Muscle of leg (tissue), 3 donors: ENCODE measurements at regions not wholly inside any gene's neighbourhood (a gene's known extent, or its start where the extent isn't known, plus 50 kb on each side); places are given as distances from the start of the nearest gene placed in this dataset.
A peak's percentile ranks its signal among the peaks of the same experiment; 100 is the strongest.

Experiments used
- DNase-seq: peaks from one replicate; pipeline ENCODE4 v3.0.0; 2013
- H3K27ac ChIP-seq: one replicate; pipeline ENCODE4 v1.5.1; 2013; ENCODE audit warnings: mild to moderate bottlenecking, low read length, control low read depth
- H3K27me3 ChIP-seq: one replicate; pipeline ENCODE4 v1.6.1; 2013; ENCODE audit warnings: low read length; ENCODE audit not compliant: control insufficient read depth, insufficient read depth
- H3K36me3 ChIP-seq: one replicate; pipeline ENCODE4 v1.6.1; 2013; ENCODE audit warnings: low read length; ENCODE audit not compliant: control insufficient read depth, insufficient read depth
- H3K4me1 ChIP-seq: one replicate; pipeline ENCODE4 v1.6.1; 2013; ENCODE audit warnings: low read length; ENCODE audit not compliant: control insufficient read depth, insufficient read depth
- H3K4me3 ChIP-seq: one replicate; pipeline ENCODE4 v1.5.1; 2013; ENCODE audit warnings: low read length, control low read depth
- H3K9me3 ChIP-seq: replicated peaks from 2 replicates; pipeline ENCODE4 v1.6.1; 2013; ENCODE audit warnings: low read depth, low read length; ENCODE audit not compliant: control insufficient read depth
- WGBS: methylation state at CpG from one replicate; pipeline ENCODE4 v1.1.5; 2013; ENCODE audit warnings: missing lambda C conversion rate; ENCODE audit not compliant: insufficient coverage; 5-methylcytosine and 5-hydroxymethylcytosine counted together

DNA sequence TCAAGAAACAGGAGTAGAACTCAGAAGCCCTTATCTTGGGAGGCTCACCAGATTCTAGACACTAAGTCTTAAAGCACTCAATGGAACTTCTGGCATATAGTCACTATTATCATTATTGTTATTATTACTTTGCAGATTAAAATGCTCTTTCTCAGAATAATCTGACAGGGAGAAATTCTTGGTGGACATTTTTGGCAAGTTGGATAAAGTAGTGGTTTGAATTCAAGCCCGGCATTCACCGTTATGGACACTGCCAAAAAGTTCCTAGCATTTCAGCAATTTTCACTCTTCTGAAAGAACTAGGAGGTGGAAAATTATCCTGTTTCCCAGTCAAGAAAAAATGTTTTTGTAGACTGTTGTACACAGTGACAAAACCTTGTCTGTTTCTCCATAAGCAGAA lies 179.6 kb upstream of the ISX start:
- WGBS = no CpG with 5 or more reads among the region's 2 CpGs
- Histone ChIP-seq H3K27ac (no peak overlapping the region), H3K36me3 (no peaks in the 10 kb centered on the region), H3K9me3 (peaks cover 7% of the 10 kb centered on the region), H3K27me3 (no peaks in the 10 kb centered on the region), H3K4me1 (no peaks in the 10 kb centered on the region), H3K4me3 (no peak overlapping the region)
- DNase-seq = peak; percentile 5

DNA sequence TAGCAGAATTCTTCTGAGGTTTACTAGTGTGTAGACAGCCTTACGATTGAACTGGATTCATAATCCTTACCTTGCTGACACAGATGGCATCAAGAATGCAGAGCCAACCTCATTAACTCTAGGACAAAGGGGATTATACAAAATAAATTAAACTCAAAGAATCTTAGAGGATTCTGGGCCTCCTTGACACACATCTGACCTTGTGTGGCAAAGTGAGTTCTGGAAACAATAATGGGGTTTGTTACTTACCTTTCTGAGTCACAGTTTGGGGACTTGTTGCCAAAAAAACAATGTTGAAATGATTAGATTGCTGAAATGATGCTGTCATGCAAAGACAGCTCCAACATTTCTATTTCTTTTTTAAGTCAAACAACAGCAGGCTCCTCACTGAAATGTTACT lies 179.1 kb upstream of the ISX start:
- no peak overlapping the region for H3K4me3 ChIP-seq
- no CpG with 5 or more reads among the region's 1 CpG for WGBS
- H3K27me3 ChIP-seq = no peaks in the 10 kb centered on the region
- no peaks in the 10 kb centered on the region for H3K36me3 ChIP-seq
- no peaks in the 10 kb centered on the region for H3K4me1 ChIP-seq
- H3K9me3 ChIP-seq = peaks cover 7% of the 10 kb centered on the region
- DNase-seq = peak; percentile 5
- no peak overlapping the region for H3K27ac ChIP-seq

DNA sequence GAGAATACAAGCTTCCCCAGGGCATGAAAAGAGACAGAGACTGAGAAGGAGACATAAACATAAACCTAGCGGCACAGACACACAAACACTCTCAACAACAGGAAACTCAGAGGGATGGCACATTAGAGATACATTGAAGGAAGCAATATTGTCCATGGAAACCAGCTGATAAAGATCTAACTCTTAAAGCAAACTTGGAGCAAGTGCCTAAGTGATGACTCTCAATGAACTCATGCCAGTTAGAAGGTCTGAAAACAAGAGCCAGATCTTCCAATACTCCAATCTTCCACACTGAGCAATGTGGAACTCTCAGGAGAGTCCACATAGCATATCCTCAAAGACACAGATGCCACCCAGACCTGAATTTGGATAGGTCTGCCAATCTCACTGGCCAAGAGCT lies 168.8 kb upstream of the ISX start:
- Histone ChIP-seq H3K9me3 (no peaks in the 10 kb centered on the region), H3K4me1 (no peaks in the 10 kb centered on the region), H3K4me3 (no peak overlapping the region), H3K27me3 (no peaks in the 10 kb centered on the region), H3K27ac (no peak overlapping the region), H3K36me3 (no peaks in the 10 kb centered on the region)
- no peak for DNase-seq
- no CpG with 5 or more reads among the region's 1 CpG for WGBS

DNA sequence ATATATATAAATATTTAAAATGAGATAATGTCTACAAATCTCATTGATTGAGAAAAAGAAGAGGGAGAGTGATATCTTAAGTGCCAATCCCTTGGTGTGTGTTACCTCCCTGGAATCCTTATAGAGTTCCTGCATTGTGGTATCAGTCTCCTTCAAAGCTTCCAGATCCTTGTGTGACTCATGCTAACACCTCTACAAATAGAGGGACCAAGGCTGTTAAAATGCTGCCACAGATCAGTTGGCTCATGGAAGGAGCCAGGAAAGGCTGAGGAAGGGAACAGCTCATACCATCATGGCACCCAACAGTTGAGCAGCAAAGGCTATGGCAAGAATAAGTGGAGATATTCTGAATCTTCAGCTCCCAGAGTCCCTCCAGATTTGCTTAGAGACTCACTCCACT lies 163.6 kb upstream of the ISX start:
- Histone ChIP-seq H3K27ac (no peak overlapping the region), H3K36me3 (no peaks in the 10 kb centered on the region), H3K9me3 (no peaks in the 10 kb centered on the region), H3K4me1 (no peaks in the 10 kb centered on the region), H3K27me3 (no peaks in the 10 kb centered on the region), H3K4me3 (no peak overlapping the region)
- no peak for DNase-seq

DNA sequence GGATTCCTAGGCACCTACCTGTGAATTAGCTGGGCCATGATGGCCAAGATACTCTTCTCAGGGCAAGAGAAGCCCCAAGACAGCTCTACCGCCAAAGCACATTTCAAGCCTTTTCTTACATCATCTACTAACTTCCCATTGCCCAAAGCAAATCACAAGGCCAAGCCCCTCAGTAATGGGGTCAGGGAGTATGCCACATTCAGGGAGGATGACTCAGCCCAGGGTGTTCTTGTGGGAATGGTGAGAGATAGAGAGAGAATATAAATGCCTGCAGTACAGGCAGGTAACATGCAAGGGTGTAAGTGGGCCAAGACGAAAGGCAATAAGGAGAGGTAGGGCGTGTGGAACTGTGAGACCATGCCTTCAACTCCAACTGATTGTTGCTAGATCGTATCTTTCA lies 162.5 kb upstream of the ISX start:
- DNase-seq = no peak
- Histone ChIP-seq H3K27ac (no peak overlapping the region), H3K4me3 (no peak overlapping the region), H3K9me3 (no peaks in the 10 kb centered on the region), H3K36me3 (no peaks in the 10 kb centered on the region), H3K27me3 (no peaks in the 10 kb centered on the region), H3K4me1 (no peaks in the 10 kb centered on the region)
- 92% methylated on average over 2 of the region's 4 CpGs for WGBS

DNA sequence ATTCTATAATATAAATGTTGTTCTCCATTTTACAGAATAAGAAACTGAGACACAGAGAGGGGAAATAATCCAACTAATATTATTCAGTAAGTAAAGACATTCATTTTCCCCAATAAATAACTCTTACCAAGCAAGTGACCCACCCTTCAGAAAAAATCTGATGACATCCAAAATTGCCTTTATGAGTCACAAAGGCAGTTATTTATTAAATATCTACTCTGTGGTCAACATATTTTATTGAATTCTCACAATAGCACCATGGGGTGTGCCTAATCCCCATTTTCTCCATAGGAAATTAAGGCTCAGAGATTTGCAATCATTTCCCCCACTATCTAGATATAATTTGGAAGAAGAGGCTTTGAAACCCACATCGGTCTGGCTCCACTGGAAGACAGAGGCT lies 161.5 kb upstream of the ISX start:
- no peak for DNase-seq
- H3K4me3 ChIP-seq = no peak overlapping the region
- no peak overlapping the region for H3K27ac ChIP-seq
- H3K4me1 ChIP-seq = no peaks in the 10 kb centered on the region
- no peaks in the 10 kb centered on the region for H3K27me3 ChIP-seq
- no CpG with 5 or more reads among the region's 1 CpG for WGBS
- no peaks in the 10 kb centered on the region for H3K36me3 ChIP-seq
- no peaks in the 10 kb centered on the region for H3K9me3 ChIP-seq

DNA sequence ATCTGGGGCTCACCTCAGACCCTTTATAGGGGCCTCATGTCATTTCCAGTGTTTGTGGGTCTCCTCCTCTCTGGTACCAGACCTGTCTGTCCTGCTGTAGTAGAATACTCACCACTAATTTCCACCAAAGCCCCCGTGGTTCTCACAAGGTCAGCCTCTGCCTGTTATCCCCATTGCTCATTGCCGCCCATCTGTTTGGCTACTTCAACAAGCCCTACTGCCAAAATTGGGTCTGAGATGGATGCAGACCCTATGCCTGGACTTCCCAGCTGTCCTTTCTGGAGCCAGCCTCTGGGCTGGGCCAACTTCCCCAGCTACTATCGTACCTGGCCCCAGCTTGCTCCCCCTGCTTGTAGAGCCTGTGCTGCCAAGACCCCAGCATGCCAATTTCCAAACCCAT lies 152.1 kb upstream of the ISX start:
- Histone ChIP-seq H3K4me3 (no peak overlapping the region), H3K36me3 (no peaks in the 10 kb centered on the region), H3K27me3 (peaks cover 2% of the 10 kb centered on the region), H3K27ac (no peak overlapping the region), H3K9me3 (no peaks in the 10 kb centered on the region), H3K4me1 (peaks cover 13% of the 10 kb centered on the region)
- 28% methylated on average over 2 of the region's 3 CpGs for WGBS
- peak; percentile 73 for DNase-seq

DNA sequence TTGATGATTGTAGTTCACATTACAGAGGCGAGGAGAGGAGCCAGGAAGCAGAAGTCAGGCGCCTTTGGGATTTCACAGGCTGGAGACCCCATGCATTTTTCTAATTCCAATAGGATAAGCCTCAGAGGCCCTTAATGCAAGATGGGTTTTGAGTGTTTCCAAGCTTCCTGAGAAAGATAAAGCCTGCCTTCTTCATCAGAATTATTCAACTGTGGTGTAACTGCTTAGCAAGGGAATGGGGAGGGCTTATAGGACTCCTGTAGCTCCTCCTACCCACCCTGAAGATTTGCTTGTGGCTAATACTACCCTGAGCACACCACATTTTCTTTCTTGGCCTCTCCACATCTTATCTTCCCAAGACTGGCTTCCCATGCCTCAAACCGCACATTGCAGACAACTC lies 151.1 kb upstream of the ISX start:
- Histone ChIP-seq H3K4me1 (peaks cover 13% of the 10 kb centered on the region), H3K4me3 (no peak overlapping the region), H3K36me3 (no peaks in the 10 kb centered on the region), H3K27me3 (peaks cover 2% of the 10 kb centered on the region), H3K27ac (no peak overlapping the region), H3K9me3 (no peaks in the 10 kb centered on the region)
- WGBS = 38% methylated on average over 2 of the region's 3 CpGs
- DNase-seq = peak; percentile 7

DNA sequence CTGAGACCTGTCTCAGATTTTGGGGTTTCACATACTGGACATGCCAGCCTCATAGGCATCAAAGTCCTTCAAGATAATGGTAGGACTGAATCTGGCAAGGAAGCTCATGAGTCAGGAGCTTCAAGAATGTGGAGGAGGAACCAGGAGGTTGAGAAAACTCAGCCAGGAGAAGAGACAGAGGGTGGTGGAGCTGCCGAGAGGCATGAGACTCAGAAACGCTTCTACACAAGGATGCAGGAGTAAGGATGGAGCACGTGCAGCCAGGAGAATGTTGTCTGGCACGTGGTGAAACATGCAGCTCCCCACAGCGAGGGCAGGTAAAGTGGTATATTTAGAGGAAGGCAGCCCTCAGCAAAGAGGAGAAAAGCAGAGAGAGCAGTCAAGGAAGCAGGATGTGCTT lies 148.7 kb upstream of the ISX start:
- Histone ChIP-seq H3K27me3 (peaks cover 2% of the 10 kb centered on the region), H3K27ac (no peak overlapping the region), H3K4me1 (peaks cover 13% of the 10 kb centered on the region), H3K4me3 (no peak overlapping the region), H3K9me3 (no peaks in the 10 kb centered on the region), H3K36me3 (no peaks in the 10 kb centered on the region)
- WGBS = 86% methylated on average over 5 of the region's 5 CpGs
- no peak for DNase-seq

DNA sequence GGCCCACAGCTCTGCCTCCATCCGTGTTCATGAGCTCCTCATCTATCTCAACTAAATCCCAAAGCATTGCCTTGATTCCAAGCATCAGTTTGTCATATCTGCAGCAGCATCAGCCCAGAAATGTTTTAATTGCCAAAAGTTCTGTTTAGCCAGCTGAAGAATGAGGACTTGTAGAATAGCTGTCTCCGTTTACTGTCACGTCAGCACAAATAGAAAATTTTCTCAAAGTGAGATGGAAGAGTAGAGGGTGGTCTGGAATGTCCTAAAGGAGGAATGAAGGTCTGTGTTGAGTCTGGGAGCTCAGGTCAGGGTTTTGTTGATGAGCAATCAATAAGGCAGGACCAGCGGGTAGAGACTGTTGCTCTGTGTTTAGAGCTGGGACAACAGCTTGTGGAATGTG lies 134.9 kb upstream of the ISX start:
- H3K27me3 ChIP-seq = no peaks in the 10 kb centered on the region
- no peak overlapping the region for H3K27ac ChIP-seq
- H3K9me3 ChIP-seq = no peaks in the 10 kb centered on the region
- no peaks in the 10 kb centered on the region for H3K36me3 ChIP-seq
- WGBS = 85% methylated on average over 4 of the region's 4 CpGs
- DNase-seq = no peak
- H3K4me3 ChIP-seq = no peak overlapping the region
- no peaks in the 10 kb centered on the region for H3K4me1 ChIP-seq

DNA sequence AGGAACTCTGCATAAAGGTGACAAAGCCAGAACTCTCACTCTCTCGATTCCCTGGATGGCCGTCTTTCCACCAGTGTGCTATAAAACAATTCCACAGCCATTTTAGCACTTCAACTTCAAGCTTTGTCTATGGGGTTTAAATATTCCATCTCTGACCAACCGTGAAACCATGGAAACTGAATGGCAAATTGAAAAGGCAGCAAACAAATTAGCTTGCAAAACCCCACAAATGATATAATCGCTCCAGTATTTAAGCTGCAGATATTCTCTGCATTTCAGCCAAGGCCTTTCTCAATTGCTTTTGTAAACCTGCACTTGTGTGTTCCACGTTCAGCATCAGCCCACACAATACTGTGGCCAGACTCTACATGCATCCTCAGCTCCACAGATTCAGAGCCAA lies 131.7 kb upstream of the ISX start:
- peak; percentile 10 for DNase-seq
- H3K27ac ChIP-seq = no peak overlapping the region
- no peaks in the 10 kb centered on the region for H3K27me3 ChIP-seq
- peaks cover 3% of the 10 kb centered on the region for H3K9me3 ChIP-seq
- no peaks in the 10 kb centered on the region for H3K36me3 ChIP-seq
- no peaks in the 10 kb centered on the region for H3K4me1 ChIP-seq
- H3K4me3 ChIP-seq = no peak overlapping the region
- WGBS = 57% methylated on average over 3 of the region's 5 CpGs
